ENCODE measurements at regions not wholly inside any gene's neighbourhood (a gene's known extent, or its start where the extent isn't known, plus 50 kb on each side); places are given as distances from the start of the nearest gene placed in this dataset.

DNA sequence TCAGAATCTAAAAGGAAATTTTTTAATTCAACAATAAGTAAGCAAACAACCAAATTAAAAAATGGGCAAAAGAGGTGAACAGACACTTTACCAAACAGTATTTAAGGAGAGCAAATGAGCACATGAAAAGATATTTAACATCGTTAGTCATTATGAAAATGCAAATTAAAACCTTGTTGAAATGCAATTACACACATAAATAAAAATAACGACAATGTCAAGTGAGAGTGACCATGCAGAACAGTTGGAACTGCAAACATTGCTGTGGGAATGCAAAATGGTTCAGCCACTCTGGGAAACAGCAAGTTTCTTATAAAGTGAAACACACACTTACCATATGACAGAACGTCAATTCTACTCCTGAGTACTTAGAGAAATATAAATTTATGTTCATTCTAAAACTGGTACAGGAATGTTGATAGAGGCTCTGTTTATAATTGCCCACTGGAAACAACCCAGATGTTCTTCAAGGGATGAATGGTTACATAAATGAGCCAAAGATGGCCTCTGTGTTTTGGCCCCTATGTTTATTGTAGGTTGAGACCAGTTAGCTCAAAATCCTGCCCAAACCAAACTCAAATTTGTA is 678.1 kb downstream of the UQCRFS1 start:
- intact Hi-C loops (cut with micrococcal nuclease; ENCODE audit: unreplicated experiment) = no loop called here
- no peaks in the 10 kb centered on the region for H3K27me3 Mint-ChIP-seq (ENCODE audit: unreplicated experiment)
- no peak overlapping the region for H3K27ac Mint-ChIP-seq (ENCODE audit: unreplicated experiment)
- no peaks in the 10 kb centered on the region for H3K36me3 Mint-ChIP-seq (ENCODE audit: insufficient read depth, unreplicated experiment)
- TF ChIP-seq, protein P1, sequence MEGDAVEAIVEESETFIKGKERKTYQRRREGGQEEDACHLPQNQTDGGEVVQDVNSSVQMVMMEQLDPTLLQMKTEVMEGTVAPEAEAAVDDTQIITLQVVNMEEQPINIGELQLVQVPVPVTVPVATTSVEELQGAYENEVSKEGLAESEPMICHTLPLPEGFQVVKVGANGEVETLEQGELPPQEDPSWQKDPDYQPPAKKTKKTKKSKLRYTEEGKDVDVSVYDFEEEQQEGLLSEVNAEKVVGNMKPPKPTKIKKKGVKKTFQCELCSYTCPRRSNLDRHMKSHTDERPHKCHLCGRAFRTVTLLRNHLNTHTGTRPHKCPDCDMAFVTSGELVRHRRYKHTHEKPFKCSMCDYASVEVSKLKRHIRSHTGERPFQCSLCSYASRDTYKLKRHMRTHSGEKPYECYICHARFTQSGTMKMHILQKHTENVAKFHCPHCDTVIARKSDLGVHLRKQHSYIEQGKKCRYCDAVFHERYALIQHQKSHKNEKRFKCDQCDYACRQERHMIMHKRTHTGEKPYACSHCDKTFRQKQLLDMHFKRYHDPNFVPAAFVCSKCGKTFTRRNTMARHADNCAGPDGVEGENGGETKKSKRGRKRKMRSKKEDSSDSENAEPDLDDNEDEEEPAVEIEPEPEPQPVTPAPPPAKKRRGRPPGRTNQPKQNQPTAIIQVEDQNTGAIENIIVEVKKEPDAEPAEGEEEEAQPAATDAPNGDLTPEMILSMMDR (IDR thresholded peaks at IDR 0.05; ENCODE audit: unreplicated experiment) = no peak
- no peaks in the 10 kb centered on the region for H3K4me1 Mint-ChIP-seq (ENCODE audit: low read depth, unreplicated experiment)
- no peak overlapping the region for H3K4me3 Mint-ChIP-seq (ENCODE audit: low read depth, unreplicated experiment)
- no peak for DNase-seq
- BruUV-seq (replicated peaks) = no TSS peak
- H3K9me3 Mint-ChIP-seq (ENCODE audit: low read depth, unreplicated experiment) = no peaks in the 10 kb centered on the region
- CTCF ChIA-PET = no interaction called here

DNA sequence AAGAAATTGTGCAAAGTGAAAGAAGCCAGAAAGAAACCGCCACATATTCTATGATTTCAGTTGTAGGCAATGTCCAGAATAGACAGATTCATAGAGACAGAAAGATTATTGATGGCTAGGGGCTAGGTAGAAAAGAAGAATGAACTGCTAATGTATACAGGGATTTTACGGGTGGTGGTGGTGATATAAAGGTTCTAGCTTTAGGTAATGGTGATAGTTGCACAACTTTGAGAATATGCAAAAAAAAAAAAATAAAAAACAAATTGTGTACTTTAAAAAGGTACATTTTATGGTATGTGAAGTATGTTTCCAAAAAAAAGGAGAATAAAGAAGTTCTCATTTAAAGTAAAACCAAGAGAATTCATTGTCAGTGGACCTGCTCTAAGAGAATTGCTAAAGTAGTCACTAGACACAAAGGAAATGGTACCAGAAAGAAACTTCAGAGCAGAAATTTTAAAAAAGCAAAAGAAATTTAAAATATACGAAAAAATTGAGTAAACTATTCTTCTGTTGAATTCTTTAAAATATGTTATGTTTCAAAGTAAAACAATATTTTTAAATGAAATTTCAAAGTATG is 680.1 kb downstream of the UQCRFS1 start:
- Mint-ChIP-seq H3K4me1 (ENCODE audit: low read depth, unreplicated experiment) (no peaks in the 10 kb centered on the region), H3K4me3 (ENCODE audit: low read depth, unreplicated experiment) (no peak overlapping the region), H3K36me3 (ENCODE audit: insufficient read depth, unreplicated experiment) (no peaks in the 10 kb centered on the region), H3K9me3 (ENCODE audit: low read depth, unreplicated experiment) (no peaks in the 10 kb centered on the region), H3K27ac (ENCODE audit: unreplicated experiment) (no peak overlapping the region), H3K27me3 (ENCODE audit: unreplicated experiment) (no peaks in the 10 kb centered on the region)
- DNase-seq = no peak
- TF ChIP-seq, protein P1 (IDR thresholded peaks at IDR 0.05; ENCODE audit: unreplicated experiment) = no peak
- intact Hi-C loops (cut with micrococcal nuclease; ENCODE audit: unreplicated experiment) = no loop called here
- BruUV-seq (replicated peaks) = no TSS peak
- CTCF ChIA-PET = no interaction called here

DNA sequence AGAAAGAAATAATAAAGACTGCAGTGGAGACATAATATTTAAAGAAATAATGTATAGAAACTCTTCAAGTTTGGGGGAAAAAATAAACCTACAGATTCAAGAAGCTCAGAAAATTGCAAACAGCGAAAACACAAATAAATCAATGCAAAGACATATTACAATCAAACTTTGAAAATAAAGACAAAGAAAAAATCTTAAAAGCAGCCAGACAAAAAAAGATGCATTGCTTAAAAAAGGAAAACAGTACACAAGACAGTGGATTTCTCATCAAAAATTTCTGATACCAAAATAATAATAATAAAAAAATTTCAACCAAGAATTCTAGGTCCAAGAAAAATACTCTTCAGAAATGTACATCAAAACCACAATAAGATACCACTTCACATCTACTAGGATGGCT is 681.0 kb downstream of the UQCRFS1 start:
- intact Hi-C loops (cut with micrococcal nuclease; ENCODE audit: unreplicated experiment) = no loop called here
- TF ChIP-seq, protein P1 (IDR thresholded peaks at IDR 0.05; ENCODE audit: unreplicated experiment) = no peak
- Mint-ChIP-seq H3K4me1 (ENCODE audit: low read depth, unreplicated experiment) (no peaks in the 10 kb centered on the region), H3K36me3 (ENCODE audit: insufficient read depth, unreplicated experiment) (no peaks in the 10 kb centered on the region), H3K27ac (ENCODE audit: unreplicated experiment) (no peak overlapping the region), H3K9me3 (ENCODE audit: low read depth, unreplicated experiment) (no peaks in the 10 kb centered on the region), H3K27me3 (ENCODE audit: unreplicated experiment) (no peaks in the 10 kb centered on the region), H3K4me3 (ENCODE audit: low read depth, unreplicated experiment) (no peak overlapping the region)
- no peak for DNase-seq
- CTCF ChIA-PET = no interaction called here
- no TSS peak for BruUV-seq (replicated peaks)

DNA sequence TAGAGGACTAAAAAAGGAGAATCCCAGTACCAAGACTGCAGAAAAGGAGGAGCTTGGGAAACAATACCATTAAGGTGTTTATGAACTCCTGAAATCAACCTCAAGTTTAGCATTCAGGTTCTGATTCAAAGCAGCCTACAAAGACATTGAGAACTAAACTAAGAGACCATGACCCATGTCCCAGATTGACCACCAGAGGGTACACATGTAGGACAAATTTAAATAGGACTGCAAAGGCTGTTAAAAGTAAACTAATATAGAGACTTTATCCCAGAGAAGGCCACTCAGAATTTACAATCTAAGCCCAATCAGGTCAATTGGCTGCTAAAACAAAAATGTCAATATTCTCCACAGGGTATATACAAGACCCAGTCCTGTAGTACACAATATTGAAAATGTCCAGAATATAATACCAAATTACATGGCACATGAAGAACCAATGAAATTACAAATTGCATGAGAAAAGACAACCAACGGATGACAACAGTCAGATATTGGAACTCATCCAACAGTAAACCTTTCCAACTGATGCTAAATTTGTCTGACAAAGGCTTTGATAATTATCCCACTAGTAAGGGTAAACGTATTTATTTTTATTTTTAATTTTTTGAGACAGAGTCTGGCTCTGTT is 682.4 kb downstream of the UQCRFS1 start:
- Mint-ChIP-seq H3K9me3 (ENCODE audit: low read depth, unreplicated experiment) (no peaks in the 10 kb centered on the region), H3K27ac (ENCODE audit: unreplicated experiment) (no peak overlapping the region), H3K4me3 (ENCODE audit: low read depth, unreplicated experiment) (no peak overlapping the region), H3K4me1 (ENCODE audit: low read depth, unreplicated experiment) (no peaks in the 10 kb centered on the region), H3K36me3 (ENCODE audit: insufficient read depth, unreplicated experiment) (no peaks in the 10 kb centered on the region), H3K27me3 (ENCODE audit: unreplicated experiment) (no peaks in the 10 kb centered on the region)
- no TSS peak for BruUV-seq (replicated peaks)
- DNase-seq = no peak
- CTCF ChIA-PET = no interaction called here
- intact Hi-C loops (cut with micrococcal nuclease; ENCODE audit: unreplicated experiment) = no loop called here
- TF ChIP-seq, protein P1 (IDR thresholded peaks at IDR 0.05; ENCODE audit: unreplicated experiment) = no peak

Measured in Calu3 (cell line).